Hepatic stellate cell (primary cell): ENCODE measurements at regions not wholly inside any gene's neighbourhood (a gene's known extent, or its start where the extent isn't known, plus 50 kb on each side); places are given as distances from the start of the nearest gene placed in this dataset.

Experiments
- DNase-seq: peaks from one replicate; pipeline ENCODE4 v3.0.0; 2011; ENCODE audit warnings: low spot score

GRCh38 chr3:99542767-99543518, 95.5 kb upstream of the COL8A1 start:
- DNase-seq: no peak

GRCh38 chr3:99541181-99541580, 97.2 kb upstream of the COL8A1 start:
- DNase-seq: no peak

- DNase-seq: no peak
Measured at GRCh38 chr3:99537416-99537815, 101.0 kb upstream of the COL8A1 start.

DNA sequence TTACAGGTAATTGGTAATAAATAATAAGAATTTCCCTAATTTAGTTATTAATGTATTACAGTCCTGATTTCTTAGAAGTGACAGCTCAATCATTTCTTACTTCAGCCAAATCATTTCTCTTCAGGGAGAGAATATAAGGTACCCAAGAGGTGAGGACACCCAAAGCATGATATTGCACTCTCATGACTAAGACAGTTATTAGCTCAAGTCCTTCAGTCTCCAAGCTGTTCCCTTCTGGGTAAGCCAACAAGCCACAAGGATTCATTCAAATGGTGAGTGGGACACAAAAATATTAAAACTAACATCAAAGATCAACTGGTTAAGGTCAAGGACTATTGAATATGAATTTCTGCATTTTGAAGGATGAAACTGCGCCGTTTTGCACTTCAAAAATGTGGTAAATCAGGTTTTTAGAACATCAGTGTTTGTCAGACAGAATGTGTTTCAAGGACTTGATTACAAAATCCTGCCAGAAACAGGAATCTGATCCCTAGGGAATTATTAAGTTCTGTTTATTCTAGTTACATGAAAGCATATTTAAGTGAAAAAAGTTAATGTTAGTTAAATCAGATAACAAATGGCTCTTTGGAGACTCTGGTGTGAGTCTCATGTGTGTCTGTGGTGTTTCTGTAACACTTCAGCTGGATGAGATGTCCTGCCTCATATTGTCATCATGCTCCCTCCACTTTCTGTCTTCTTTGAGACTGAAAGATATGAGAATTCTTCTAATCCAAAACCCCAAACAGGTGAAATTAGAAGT, 101.7 kb upstream of the COL8A1 start:
- no peak for DNase-seq

DNA sequence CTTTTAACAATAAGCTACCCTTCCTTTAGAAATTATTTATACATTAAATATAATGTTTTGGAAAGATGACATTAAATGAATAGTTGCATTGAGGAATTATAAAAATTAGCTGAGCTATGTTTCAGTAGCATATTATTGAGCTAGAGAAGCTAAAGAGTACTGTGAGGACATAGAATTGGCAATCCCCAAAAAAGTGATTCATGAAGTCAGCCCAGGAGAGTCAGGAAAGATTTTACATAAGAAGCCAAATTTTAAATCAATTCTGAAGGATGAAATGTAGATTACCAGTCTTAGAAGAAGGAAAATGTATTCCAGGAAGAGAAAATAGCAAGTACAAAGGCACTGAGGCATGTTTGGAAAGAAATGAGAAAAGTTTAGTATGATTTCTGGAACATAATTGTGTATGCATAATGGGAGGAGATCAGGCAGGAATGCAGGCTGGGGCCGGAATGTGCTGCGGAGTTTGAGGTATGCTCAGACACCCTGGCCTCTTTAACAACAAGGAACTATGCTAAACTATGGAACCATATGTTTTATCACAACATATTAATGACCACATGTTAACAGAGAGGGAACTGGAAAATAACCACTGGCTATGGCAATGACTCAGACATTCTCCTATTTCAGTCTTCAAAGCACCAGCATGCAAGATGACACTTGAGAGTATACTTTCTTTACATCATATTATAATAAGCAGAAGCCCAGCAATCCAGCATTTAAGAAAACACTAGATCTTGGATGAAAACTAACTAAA, 103.3 kb upstream of the COL8A1 start:
- peak; percentile 27 for DNase-seq

- DNase-seq: peak; percentile 43
Measured at GRCh38 chr3:99532246-99532645, 106.1 kb upstream of the COL8A1 start.

DNA sequence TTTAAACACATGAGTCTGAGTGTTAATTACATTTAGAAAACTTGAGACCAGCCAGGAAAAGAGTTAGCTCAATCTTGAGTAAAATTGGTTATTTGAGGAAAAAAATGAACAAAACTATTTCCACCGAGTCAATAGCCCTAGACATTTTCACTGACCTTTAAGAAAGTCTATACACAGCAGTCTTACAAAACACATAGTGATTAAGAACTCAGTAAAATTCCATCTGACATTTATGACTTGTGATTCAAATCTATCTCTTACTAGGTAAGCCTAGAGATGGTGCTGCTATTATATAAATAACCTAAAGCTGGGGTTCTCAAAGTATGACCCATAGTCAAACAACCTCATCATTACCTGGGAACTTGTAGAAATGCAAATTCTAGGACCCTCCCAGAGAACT, 109.1 kb upstream of the COL8A1 start:
- DNase-seq: no peak

GRCh38 chr3:99526921-99527320, 111.5 kb upstream of the COL8A1 start:
- no peak for DNase-seq

GRCh38 chr3:99524559-99524958, 113.8 kb upstream of the COL8A1 start:
- DNase-seq: no peak

GRCh38 chr3:99523431-99524127, 114.8 kb upstream of the COL8A1 start:
- DNase-seq: no peak

- no peak for DNase-seq
Measured at GRCh38 chr3:99522147-99522546, 116.2 kb upstream of the COL8A1 start.

DNA sequence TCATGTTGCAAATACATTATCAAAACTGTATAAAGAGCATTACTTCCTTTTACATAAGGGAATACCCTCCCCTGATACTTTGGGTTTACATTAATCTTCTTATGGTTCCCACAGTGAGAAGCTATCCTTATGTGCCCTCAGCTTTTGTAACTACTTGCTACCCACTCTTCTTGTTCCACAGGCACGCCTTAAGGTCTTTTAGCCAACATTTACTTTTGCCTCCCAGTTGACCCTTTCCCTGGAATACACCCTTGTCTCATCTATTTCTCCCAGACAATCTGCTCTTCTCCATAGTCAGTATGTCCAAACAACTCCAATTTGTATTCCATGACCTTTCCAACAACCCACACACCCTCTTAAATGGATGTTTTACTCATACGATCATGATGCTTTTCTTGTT, 116.8 kb upstream of the COL8A1 start:
- no peak for DNase-seq

DNA sequence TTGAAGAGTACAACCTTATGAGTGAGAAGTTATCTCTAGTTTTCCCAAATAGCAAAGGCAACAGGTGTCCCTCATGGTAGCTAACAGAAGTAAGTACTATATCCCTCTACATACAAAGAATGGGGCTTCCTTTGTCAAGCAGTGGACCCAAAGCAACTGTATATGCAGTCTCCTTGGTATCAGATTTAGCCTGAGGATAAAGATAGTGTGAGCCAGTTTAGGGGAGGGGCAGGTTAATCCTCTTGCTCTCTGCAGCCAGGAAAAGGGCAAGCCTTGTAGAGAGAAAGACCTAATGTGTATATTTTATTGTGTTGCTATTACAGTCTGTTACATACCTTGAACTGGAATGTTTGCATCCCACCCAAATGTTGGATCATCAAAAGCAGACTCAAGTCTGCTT, 117.9 kb upstream of the COL8A1 start:
- no peak for DNase-seq

DNA sequence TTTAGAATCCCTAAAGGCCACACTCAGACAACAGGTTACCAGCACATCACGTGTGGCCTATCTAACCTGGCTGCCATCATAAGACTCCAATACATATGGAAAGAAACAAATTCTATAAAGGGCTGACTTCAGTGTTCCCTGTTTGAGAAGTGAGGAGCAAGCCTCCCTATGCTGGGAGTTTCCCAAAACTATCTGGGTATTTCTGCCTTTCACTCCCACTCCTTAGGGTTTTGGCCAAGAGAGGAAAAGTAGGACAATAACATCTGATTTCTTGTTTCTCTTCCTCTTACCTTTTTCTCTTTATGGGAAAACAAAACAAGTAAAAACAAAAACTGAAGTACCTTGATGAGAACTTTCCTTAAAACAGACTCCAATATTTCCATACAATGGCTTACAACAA, 121.5 kb upstream of the COL8A1 start:
- DNase-seq: no peak

DNA sequence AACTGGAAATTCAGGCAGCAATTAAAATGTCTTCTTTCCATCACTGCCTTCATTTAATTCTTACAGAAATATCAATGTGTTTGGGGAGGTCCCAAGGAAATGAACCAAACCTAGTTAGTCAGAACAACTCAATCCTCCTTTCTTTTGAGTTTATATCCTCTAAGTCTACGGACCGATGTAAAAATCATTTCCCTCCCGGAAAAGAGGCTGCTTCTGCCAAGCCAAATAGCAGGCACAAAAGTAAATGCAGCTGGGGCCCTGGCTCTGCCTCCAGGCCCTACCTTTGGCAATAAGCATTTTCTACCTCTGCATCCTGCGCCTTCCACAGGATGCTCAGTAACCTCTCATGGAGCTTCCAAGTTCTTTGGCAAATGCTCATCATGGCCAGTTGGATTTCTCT, 122.5 kb upstream of the COL8A1 start:
- DNase-seq: no peak

- DNase-seq: no peak
Measured at GRCh38 chr3:99509224-99509623, 129.2 kb upstream of the COL8A1 start.

DNA sequence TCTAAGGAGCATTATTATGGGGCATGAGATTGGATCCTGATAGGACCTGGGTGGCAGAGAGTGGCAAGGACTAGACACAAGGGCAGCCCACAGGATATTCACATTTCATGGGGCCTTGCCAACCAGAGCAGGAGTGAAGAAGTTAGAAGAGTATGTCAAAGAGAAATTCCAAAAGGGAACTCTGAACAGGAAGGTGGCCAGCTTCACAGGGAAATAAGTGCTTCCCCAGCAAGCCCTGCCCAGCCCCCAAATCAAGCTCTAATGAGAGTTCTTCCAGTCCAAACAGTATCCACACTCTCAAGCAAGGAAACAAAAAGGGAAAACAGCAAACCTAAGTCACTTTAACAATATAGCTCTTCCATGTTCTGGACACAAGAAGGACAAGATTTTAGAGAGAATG, 130.2 kb upstream of the COL8A1 start:
- no peak for DNase-seq

DNA sequence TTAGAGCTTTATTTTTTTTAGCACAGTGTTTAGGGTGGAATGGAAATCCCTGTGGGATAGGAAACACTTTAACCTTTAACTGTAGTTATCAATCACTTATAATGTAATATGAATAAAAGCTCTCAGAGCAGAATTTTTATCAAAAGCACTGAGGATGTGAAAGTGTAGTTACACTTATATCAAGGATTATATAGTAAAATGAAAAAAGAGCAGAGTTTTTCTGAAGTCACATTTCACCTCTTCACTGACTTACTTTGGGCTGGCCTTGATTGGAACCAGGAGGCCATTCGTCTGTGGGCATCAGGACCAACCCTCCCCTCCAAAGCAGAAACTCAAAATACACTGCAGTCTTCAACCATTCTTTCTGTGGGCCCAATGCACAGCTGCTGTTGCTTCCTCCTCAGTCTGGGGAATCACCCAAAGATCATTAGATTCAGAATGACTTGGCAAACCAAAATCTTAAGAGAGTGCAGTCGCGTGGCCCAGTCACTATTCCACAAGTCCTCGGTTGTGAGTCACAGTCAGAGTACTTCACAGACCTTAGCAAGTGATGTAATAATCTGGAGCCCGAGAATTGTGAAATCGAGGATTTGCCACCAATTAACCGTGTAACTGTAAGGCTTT, 132.6 kb upstream of the COL8A1 start:
- DNase-seq: no peak

DNA sequence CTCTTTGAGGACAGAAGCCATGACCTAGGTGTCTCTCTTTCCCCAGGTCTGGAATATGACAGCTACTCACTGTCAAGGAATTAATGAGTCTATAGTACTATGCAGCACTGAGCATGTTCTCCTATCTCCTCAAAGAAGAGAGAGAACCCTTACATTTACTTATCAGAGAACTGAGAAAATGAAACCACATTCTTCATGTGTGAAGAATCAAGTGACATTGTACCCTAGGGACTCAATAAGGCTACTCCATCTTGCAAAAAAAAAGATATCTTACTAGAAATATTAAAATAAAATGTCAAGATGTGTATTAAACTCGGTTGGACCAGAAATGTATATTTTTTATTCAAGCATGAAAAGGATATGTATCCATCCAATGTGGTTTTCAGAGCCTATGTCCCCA, 133.2 kb upstream of the COL8A1 start:
- no peak for DNase-seq

GRCh38 chr3:99504258-99504657, 134.1 kb upstream of the COL8A1 start:
- DNase-seq: no peak

DNA sequence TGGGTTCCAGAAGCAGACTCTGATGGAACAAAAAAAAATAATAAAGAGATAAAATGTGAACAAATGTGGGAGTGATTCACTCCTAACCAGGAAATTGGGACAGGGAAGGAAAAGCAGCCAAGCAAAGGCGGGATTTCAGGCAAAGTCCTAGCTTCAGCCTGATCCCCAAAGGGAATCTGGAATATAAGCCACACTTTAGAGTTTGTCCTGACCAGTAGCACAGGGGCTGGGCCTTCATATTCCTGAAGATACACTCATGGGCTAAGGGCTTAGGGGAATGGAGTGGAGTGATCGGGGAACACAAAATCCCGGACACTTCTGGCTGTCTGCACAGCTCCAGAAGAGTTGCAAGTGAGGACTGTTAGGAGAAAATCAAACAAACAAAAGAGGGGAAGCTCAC, 135.0 kb upstream of the COL8A1 start:
- no peak for DNase-seq

DNA sequence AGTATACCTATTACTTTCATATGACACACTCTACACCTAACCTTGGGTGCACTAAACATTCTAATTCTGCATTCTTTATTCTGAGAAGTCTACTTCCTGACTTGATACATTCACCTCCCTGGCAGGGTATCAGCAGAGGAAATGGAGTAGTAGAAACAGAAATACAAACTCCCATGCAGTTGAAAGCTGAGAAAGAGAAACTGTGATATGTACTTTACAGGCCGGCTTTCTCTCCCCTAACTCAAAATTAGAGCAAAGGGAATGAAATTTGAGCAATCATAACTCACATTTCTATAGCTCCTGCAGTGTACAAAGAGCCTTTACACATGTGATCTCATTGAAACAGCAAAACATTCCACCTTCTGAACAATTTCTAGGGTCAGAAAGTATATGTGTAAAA, 135.5 kb upstream of the COL8A1 start:
- DNase-seq: no peak
